Tibial nerve (tissue), 4 donors: ENCODE measurements at regions not wholly inside any gene's neighbourhood (a gene's known extent, or its start where the extent isn't known, plus 50 kb on each side); places are given as distances from the start of the nearest gene placed in this dataset.

Experiments used
- DNase-seq, 2 donors: peaks; one replicate each; pipeline ENCODE4 v3.0.0-alpha.2; 2019; ENCODE audit warnings: low spot score in 2 of 2
- H3K27ac ChIP-seq, 4 donors: fragments of 200-600 bp; sonication (generic) in 3 of 4; one replicate each; pipeline ENCODE4 v1.5.1; 2017 to 2019; ENCODE audit warnings: mild to moderate bottlenecking in 1 of 4
- H3K27me3 ChIP-seq, 2 donors: fragments of 200-600 bp; sonication (generic) in 1 of 2; one replicate each; pipeline versions ENCODE4 v1.5.1 to v1.6.0; 2017 to 2019
- H3K36me3 ChIP-seq, 3 donors: fragments of 200-600 bp; sonication (generic); one replicate each; pipeline ENCODE4 v1.5.1; 2018 to 2019
- H3K4me1 ChIP-seq, 4 donors: fragments of 200-600 bp; sonication (generic) in 3 of 4; one replicate each; pipeline ENCODE4 v1.5.1; 2017 to 2019
- H3K4me3 ChIP-seq, 4 donors: fragments of 200-600 bp; sonication (generic) in 3 of 4; one replicate each; pipeline ENCODE4 v1.5.1; 2017 to 2019; ENCODE audit warnings: mild to moderate bottlenecking in 1 of 4, moderate library complexity in 1 of 4
- H3K9me3 ChIP-seq, 4 donors: fragments of 200-600 bp; sonication (generic) in 3 of 4; one replicate each; pipeline ENCODE4 v1.5.1; 2017 to 2019
- CTCF ChIP-seq, 5 experiments: fragments of 200-600 bp in 3 of 5; fragments of 450-650 bp in 2 of 5; sonication (generic) in 3 of 5; IDR thresholded peaks; one replicate each; pipeline ENCODE4 v1.5.1; 2016 to 2019; ENCODE audit warnings: antibody characterized with exemption in 5 of 5, mild to moderate bottlenecking in 3 of 5, moderate library complexity in 2 of 5
- EP300 ChIP-seq, 2 donors: sonication (generic); formaldehyde crosslinking; IDR thresholded peaks; one replicate each; pipeline ENCODE4 v1.6.1; 2017; ENCODE audit warnings: antibody characterized with exemption in 2 of 2, mild to moderate bottlenecking in 1 of 2
- POLR2A ChIP-seq, 2 donors: fragments of 450-650 bp; IDR thresholded peaks; one replicate each; pipeline ENCODE4 v1.6.1; 2017; ENCODE audit warnings: antibody characterized with exemption in 2 of 2, mild to moderate bottlenecking in 2 of 2, moderate library complexity in 2 of 2
- WGBS, 2 donors: methylation state at CpG; one replicate each; pipeline ENCODE4 v1.1.5; 2018; 5-methylcytosine and 5-hydroxymethylcytosine counted together

GRCh38 chr3:73314151-73314951 is 252.9 kb downstream of the EBLN2 start:
- TF ChIP-seq CTCF (IDR thresholded peaks at IDR 0.05) = no peak
- no peak for TF ChIP-seq EP300 (IDR thresholded peaks at IDR 0.05)
- TF ChIP-seq POLR2A (IDR thresholded peaks at IDR 0.05) = no peak
- no peaks in the 10 kb centered on the region for H3K9me3 ChIP-seq
- H3K27me3 ChIP-seq = no peaks in the 10 kb centered on the region
- WGBS, 2 donors = 89 to 90% methylated on average over 5 of the region's 5 CpGs
- H3K36me3 ChIP-seq = no peaks in the 10 kb centered on the region
- no peak overlapping the region for H3K4me3 ChIP-seq
- no peaks in the 10 kb centered on the region for H3K4me1 ChIP-seq
- H3K27ac ChIP-seq = no peak overlapping the region
- no peak for DNase-seq

- no peak for TF ChIP-seq EP300 (IDR thresholded peaks at IDR 0.05)
- no peak for TF ChIP-seq CTCF (IDR thresholded peaks at IDR 0.05)
- no peak for TF ChIP-seq POLR2A (IDR thresholded peaks at IDR 0.05)
- Histone ChIP-seq H3K27me3 (no peaks in the 10 kb centered on the region), H3K9me3 (no peaks in the 10 kb centered on the region), H3K4me3 (no peak overlapping the region), H3K27ac (no peak overlapping the region), H3K36me3 (no peaks in the 10 kb centered on the region), H3K4me1 (no peaks in the 10 kb centered on the region)
- 35% methylated on average over 10 of the region's 10 CpGs for WGBS, 2 donors
- no peak for DNase-seq
Observed at GRCh38 chr3:73315706-73316105, 254.2 kb downstream of the EBLN2 start.

GRCh38 chr3:73319179-73319769 is 257.8 kb downstream of the EBLN2 start:
- TF ChIP-seq CTCF (IDR thresholded peaks at IDR 0.05) (no peak), POLR2A (IDR thresholded peaks at IDR 0.05) (no peak), EP300 (IDR thresholded peaks at IDR 0.05) (no peak)
- Histone ChIP-seq H3K9me3 (peaks cover 0 to 8% (median 0%) of the 10 kb centered on the region in 4 donors), H3K36me3 (no peaks in the 10 kb centered on the region), H3K4me1 (peaks cover 0 to 1% (median 0%) of the 10 kb centered on the region in 4 donors), H3K27me3 (no peaks in the 10 kb centered on the region), H3K4me3 (no peak overlapping the region), H3K27ac (no peak overlapping the region)
- 45 to 53% methylated on average over 5 of the region's 5 CpGs for WGBS, 2 donors
- DNase-seq = no peak

GRCh38 chr3:73321286-73321999 is 260.0 kb downstream of the EBLN2 start:
- H3K27me3 ChIP-seq = no peaks in the 10 kb centered on the region
- peaks cover 0 to 5% (median 0%) of the 10 kb centered on the region in 4 donors for H3K4me1 ChIP-seq
- H3K4me3 ChIP-seq = no peak overlapping the region
- H3K36me3 ChIP-seq = no peaks in the 10 kb centered on the region
- no peak for DNase-seq
- WGBS, 2 donors = 51 to 58% methylated on average over 8 of the region's 8 CpGs
- TF ChIP-seq EP300 (IDR thresholded peaks at IDR 0.05) (no peak), POLR2A (IDR thresholded peaks at IDR 0.05) (no peak), CTCF (IDR thresholded peaks at IDR 0.05) (no peak)
- peaks cover 0 to 8% (median 0%) of the 10 kb centered on the region in 4 donors for H3K9me3 ChIP-seq
- no peak overlapping the region for H3K27ac ChIP-seq
